HCT116 (cell line): ENCODE measurements at regions not wholly inside any gene's neighbourhood (a gene's known extent, or its start where the extent isn't known, plus 50 kb on each side); places are given as distances from the start of the nearest gene placed in this dataset.

Experiments
- ATAC-seq: fragments of 200-7000 bp; cut with Tn5 transposase; 2 replicates; pipeline ENCODE4 v1.9.1; 2020; ENCODE audit warnings: mild to moderate bottlenecking, moderate library complexity
- BruUV-seq: library from RNA; stranded (reverse); fragments of 400-500 nt; replicated peaks from 2 replicates; lab custom pipeline; 2021; lab: Mats Ljungman, UMichigan
- CTCF ChIA-PET: fragments of 300-600 bp; sonication (Branson Sonifier 250); formaldehyde crosslinking; loops from one replicate; lab custom pipeline; 2021; ENCODE audit warnings: antibody characterized with exemption; lab: Charles Lee
- POLR2A ChIA-PET: fragments of 300-600, 350-600 bp; sonication (Branson Sonifier 250); formaldehyde crosslinking; loops from one replicate; lab custom pipeline; 2021; ENCODE audit warnings: antibody characterized with exemption; lab: Charles Lee
- RAD21 ChIA-PET, 2 experiments: fragments of 300-600 bp; sonication (Branson Sonifier 250); formaldehyde crosslinking; loops; one replicate each; lab custom pipeline; 2023; ENCODE audit warnings: low total read pairs in 2 of 2; ENCODE audit not compliant: uncharacterized antibody in 2 of 2, unreplicated experiment in 2 of 2, low non-redundant PET in 1 of 2; lab: Charles Lee
- DNase-seq: peaks from one replicate; pipeline ENCODE4 v3.0.0-alpha.2; 2010; ENCODE audit warnings: low read depth, low spot score
- H2AFZ ChIP-seq: fragments of 200-600 bp; shearing (Covaris generic), sonication (generic); 2 replicates; pipeline ENCODE4 v1.6.1; 2017; ENCODE audit warnings: low read depth, mixed run types, mixed read lengths, antibody characterized with exemption, low read length; ENCODE audit not compliant: poor library complexity, severe bottlenecking
- H3K27ac ChIP-seq: 2 replicates; pipeline ENCODE4 v1.5.1; 2012; ENCODE audit warnings: low read depth, low read length
- H3K27me3 ChIP-seq: fragments of 200-600 bp; sonication (generic); 2 replicates; pipeline ENCODE4 v1.6.1; 2016; ENCODE audit warnings: mixed run types, low read length, mixed read lengths; ENCODE audit not compliant: insufficient read depth
- H3K36me3 ChIP-seq, 2 experiments: fragments of 200-500 bp in 1 of 2; fragments of 200-600 bp in 1 of 2; sonication (Bioruptor generic) in 1 of 2; sonication (generic) in 1 of 2; 2 replicates each; pipeline versions ENCODE4 v1.5.1 to v1.6.1; 2014 to 2016; ENCODE audit warnings: low read length in 2 of 2, inconsistent platforms in 1 of 2, mixed read lengths in 1 of 2, mixed run types in 1 of 2; ENCODE audit not compliant: insufficient read depth in 2 of 2, control insufficient read depth in 1 of 2
- H3K4me1 ChIP-seq, 2 experiments: fragments of 200-600 bp in 1 of 2; sonication (generic) in 1 of 2; 2 replicates each; pipeline versions ENCODE4 v1.5.1 to v1.6.1; 2012 to 2017; ENCODE audit warnings: low read length in 2 of 2, inconsistent platforms in 1 of 2, mild to moderate bottlenecking in 1 of 2, mixed read lengths in 1 of 2, mixed run types in 1 of 2, moderate library complexity in 1 of 2; ENCODE audit not compliant: insufficient read depth in 2 of 2, control insufficient read depth in 1 of 2
- H3K4me2 ChIP-seq: fragments of 200-600 bp; sonication (generic); 2 replicates; pipeline ENCODE4 v1.6.1; 2017; ENCODE audit warnings: mixed run types, low read length, mixed read lengths
- H3K4me3 ChIP-seq, 2 experiments: fragments of 200-600 bp in 1 of 2; sonication (generic) in 1 of 2; replicated peaks in 1 of 2; 2 replicates each; pipeline ENCODE4 v1.5.1; 2011 to 2016; ENCODE audit warnings: low read length in 2 of 2, control low read depth in 1 of 2, low read depth in 1 of 2, mild to moderate bottlenecking in 1 of 2, mixed read lengths in 1 of 2, mixed run types in 1 of 2
- H3K79me2 ChIP-seq: fragments of 200-600 bp; sonication (generic); 2 replicates; pipeline ENCODE4 v1.6.1; 2017; ENCODE audit warnings: mild to moderate bottlenecking, mixed run types, low read length, moderate library complexity, mixed read lengths; ENCODE audit not compliant: insufficient read depth
- H3K9ac ChIP-seq: fragments of 200-600 bp; sonication (generic); 2 replicates; pipeline ENCODE4 v1.6.1; 2016; ENCODE audit warnings: low read length, mixed read lengths
- H3K9me2 ChIP-seq: fragments of 200-600 bp; sonication (generic), shearing (Covaris generic); 2 replicates; pipeline ENCODE4 v1.6.1; 2017; ENCODE audit warnings: mixed run types, mild to moderate bottlenecking, moderate library complexity; ENCODE audit not compliant: insufficient read depth
- H3K9me3 ChIP-seq, 2 experiments: fragments of 200-500 bp in 1 of 2; fragments of 200-600 bp in 1 of 2; sonication (Bioruptor generic) in 1 of 2; sonication (generic) in 1 of 2; 2 replicates each; pipeline ENCODE4 v1.6.1; 2014 to 2017; ENCODE audit warnings: low read length in 2 of 2, mixed read lengths in 2 of 2, inconsistent platforms in 1 of 2, low read depth in 1 of 2, mild to moderate bottlenecking in 1 of 2, mixed run types in 1 of 2, moderate library complexity in 1 of 2; ENCODE audit not compliant: control insufficient read depth in 1 of 2, insufficient read depth in 1 of 2
- H4K20me1 ChIP-seq: fragments of 200-600 bp; sonication (generic), shearing (Covaris generic); 2 replicates; pipeline ENCODE4 v1.6.1; 2017; ENCODE audit warnings: mixed run types, mild to moderate bottlenecking, moderate library complexity; ENCODE audit not compliant: insufficient read depth
- ATF3 ChIP-seq: IDR thresholded peaks from 2 replicates; pipeline ENCODE4 v1.6.1; 2012
- CTCF ChIP-seq, 3 experiments: fragments of 200-600 bp in 1 of 3; sonication (generic) in 1 of 3; IDR thresholded peaks in 2 of 3; conservative IDR thresholded peaks in 1 of 3; 2 replicates each; pipeline ENCODE4 v1.5.1; 2012 to 2017; ENCODE audit warnings: low read depth in 2 of 3, low read length in 2 of 3, antibody characterized with exemption in 1 of 3, borderline replicate concordance in 1 of 3, control low read depth in 1 of 3, mild to moderate bottlenecking in 1 of 3, mixed read lengths in 1 of 3, mixed run types in 1 of 3, moderate library complexity in 1 of 3; ENCODE audit not compliant: insufficient read depth in 1 of 3
- JUND ChIP-seq: IDR thresholded peaks from 2 replicates; pipeline ENCODE4 v1.6.1; 2012
- MAX ChIP-seq: IDR thresholded peaks from 2 replicates; pipeline ENCODE4 v1.6.1; 2012
- POLR2A ChIP-seq: IDR thresholded peaks from 2 replicates; pipeline ENCODE4 v1.7.0; 2011; ENCODE audit warnings: borderline replicate concordance; ENCODE audit not compliant: insufficient read depth, insufficient read length; ENCODE audit errors: extremely low read depth
- POLR2AphosphoS5 ChIP-seq: IDR thresholded peaks from 2 replicates; pipeline ENCODE4 v1.6.1; 2011; ENCODE audit warnings: mild to moderate bottlenecking, low read depth, low read length, moderate library complexity
- SIN3A ChIP-seq: IDR thresholded peaks from 2 replicates; pipeline ENCODE4 v1.6.1; 2012; ENCODE audit warnings: low read depth
- SP1 ChIP-seq: IDR thresholded peaks from 2 replicates; pipeline ENCODE4 v1.6.1; 2012; ENCODE audit warnings: low read depth
- TCF7L2 ChIP-seq: IDR thresholded peaks from 2 replicates; pipeline ENCODE4 v1.7.0; 2011; ENCODE audit warnings: borderline replicate concordance, inconsistent platforms; ENCODE audit not compliant: insufficient read depth, insufficient read length; ENCODE audit errors: extremely low read depth
- ZNF274 ChIP-seq: fragments of 200-500 bp; sonication (Bioruptor generic); IDR thresholded peaks from 2 replicates; pipeline ENCODE4 v1.6.1; 2014; ENCODE audit warnings: mild to moderate bottlenecking, low read depth, low read length, inconsistent platforms
- intact Hi-C: fragments of 100-400 bp; cut with micrococcal nuclease; formaldehyde crosslinking; loops from 2 replicates; pipeline ENCODE4 v1.10.0; 2022
- TF ChIP-seq, protein P1 (sequence below): IDR thresholded peaks from 2 replicates; pipeline ENCODE4 v1.6.1; 2011; ENCODE audit warnings: mild to moderate bottlenecking, low read length, moderate library complexity; ENCODE audit not compliant: insufficient replicate concordance; ENCODE audit errors: extremely low read depth

DNA sequence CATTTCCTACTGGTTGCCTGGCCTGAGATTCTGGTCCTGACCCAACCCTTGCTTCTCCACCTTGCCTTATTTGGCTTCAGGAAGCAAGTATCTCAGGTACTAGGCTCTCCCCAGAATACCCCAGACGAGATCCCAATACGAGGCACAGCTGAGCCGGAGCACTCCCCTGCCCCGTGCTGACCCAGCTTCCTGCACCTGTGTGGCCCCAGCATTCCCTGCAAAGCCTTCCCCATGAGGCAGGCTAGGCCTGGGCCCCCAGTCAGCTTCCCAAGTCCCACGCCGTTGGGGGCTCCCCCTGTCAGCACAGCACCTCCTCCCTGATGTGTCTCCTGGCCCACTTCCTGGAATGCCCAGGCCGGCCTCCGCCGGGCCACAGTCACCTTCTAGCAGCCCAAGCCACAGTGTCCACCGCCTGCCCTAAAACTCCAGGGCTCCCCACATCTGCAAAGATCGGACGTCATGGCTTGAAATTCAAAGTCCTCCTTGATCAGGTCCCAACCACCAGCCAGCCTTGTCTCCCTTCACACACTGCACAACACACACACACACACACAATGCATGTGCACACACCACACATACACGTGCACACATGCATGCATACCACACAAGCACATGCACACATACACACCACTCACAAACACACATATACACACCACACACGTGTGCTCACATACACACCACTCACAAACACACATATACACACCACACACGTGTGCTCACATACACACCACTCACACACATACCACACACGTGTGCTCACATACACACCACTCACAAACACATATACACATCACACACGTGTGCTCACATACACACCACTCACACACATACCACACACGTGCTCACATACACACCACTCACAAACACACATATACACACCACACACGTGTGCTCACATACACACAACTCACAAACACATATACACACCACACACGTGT, 78.9 kb upstream of the FOXK1 start (continued):
- TF ChIP-seq CTCF (IDR thresholded peaks at IDR 0.05 in 2 of 3, conservative IDR thresholded peaks at IDR 0.05 in 1 of 3; ENCODE audit: borderline replicate concordance in 1 of 3, insufficient read depth in 1 of 3, low read depth in 2 of 3, low read length in 2 of 3), result no peak
- no peak for TF ChIP-seq ATF3
- no peak for TF ChIP-seq POLR2AphosphoS5

DNA sequence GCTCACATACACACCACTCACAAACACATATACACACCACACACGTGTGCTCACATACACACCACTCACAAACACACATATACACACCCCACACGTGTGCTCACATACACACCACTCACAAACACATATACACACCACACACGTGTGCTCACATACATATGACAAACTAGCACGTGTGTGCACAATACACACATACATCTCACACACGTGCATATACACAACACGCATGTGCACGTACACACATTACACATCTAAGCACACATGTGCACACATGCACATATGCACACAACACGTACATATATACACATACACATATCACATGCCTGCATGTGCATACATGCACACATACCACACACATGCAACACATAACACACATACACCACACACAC, 78.3 kb upstream of the FOXK1 start:
- H3K9ac ChIP-seq, result no peak overlapping the region
- no peaks in the 10 kb centered on the region for H4K20me1 ChIP-seq
- H3K4me3 ChIP-seq, result no peak overlapping the region
- H3K9me2 ChIP-seq, result no peaks in the 10 kb centered on the region
- H3K36me3 ChIP-seq, result no peaks in the 10 kb centered on the region
- no TSS peak for BruUV-seq
- RAD21 ChIA-PET, result no interaction called here
- ATAC-seq (no peak), DNase-seq (no peak)
- no peaks in the 10 kb centered on the region for H3K9me3 ChIP-seq
- H3K4me2 ChIP-seq, result no peak overlapping the region
- no peak overlapping the region for H2AFZ ChIP-seq
- POLR2A ChIA-PET, result no interaction called here
- no peaks in the 10 kb centered on the region for H3K79me2 ChIP-seq
- intact Hi-C loops, result no loop called here
- H3K27ac ChIP-seq, result no peak overlapping the region
- H3K27me3 ChIP-seq, result no peaks in the 10 kb centered on the region
- CTCF ChIA-PET, result no interaction called here
- H3K4me1 ChIP-seq, result no peaks in the 10 kb centered on the region
- TF ChIP-seq SP1, result no peak
- TF ChIP-seq JUND, result no peak
- no peak for TF ChIP-seq POLR2A
- no peak for TF ChIP-seq ZNF274
- TF ChIP-seq POLR2AphosphoS5, result no peak
- TF ChIP-seq CTCF (IDR thresholded peaks at IDR 0.05 in 2 of 3, conservative IDR thresholded peaks at IDR 0.05 in 1 of 3; ENCODE audit: borderline replicate concordance in 1 of 3, insufficient read depth in 1 of 3, low read depth in 2 of 3, low read length in 2 of 3), result no peak
- TF ChIP-seq MAX, result no peak
- TF ChIP-seq, protein P1, sequence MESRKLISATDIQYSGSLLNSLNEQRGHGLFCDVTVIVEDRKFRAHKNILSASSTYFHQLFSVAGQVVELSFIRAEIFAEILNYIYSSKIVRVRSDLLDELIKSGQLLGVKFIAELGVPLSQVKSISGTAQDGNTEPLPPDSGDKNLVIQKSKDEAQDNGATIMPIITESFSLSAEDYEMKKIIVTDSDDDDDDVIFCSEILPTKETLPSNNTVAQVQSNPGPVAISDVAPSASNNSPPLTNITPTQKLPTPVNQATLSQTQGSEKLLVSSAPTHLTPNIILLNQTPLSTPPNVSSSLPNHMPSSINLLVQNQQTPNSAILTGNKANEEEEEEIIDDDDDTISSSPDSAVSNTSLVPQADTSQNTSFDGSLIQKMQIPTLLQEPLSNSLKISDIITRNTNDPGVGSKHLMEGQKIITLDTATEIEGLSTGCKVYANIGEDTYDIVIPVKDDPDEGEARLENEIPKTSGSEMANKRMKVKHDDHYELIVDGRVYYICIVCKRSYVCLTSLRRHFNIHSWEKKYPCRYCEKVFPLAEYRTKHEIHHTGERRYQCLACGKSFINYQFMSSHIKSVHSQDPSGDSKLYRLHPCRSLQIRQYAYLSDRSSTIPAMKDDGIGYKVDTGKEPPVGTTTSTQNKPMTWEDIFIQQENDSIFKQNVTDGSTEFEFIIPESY, result no peak
- TF ChIP-seq SIN3A, result no peak
- no peak for TF ChIP-seq TCF7L2
